GM18907 (cell line): ENCODE measurements at regions not wholly inside any gene's neighbourhood (a gene's known extent, or its start where the extent isn't known, plus 50 kb on each side); places are given as distances from the start of the nearest gene placed in this dataset.

Experiments
- ATAC-seq: cut with Tn5 transposase; IDR thresholded peaks from one replicate; pipeline ENCODE4 v1.9.1; 2021; ENCODE audit warnings: mild to moderate bottlenecking, moderate library complexity; ENCODE audit not compliant: unreplicated experiment

GRCh38 chr2:83085869-83086268 lies 1373.2 kb downstream of the SUCLG1 start:
- no peak for ATAC-seq

DNA sequence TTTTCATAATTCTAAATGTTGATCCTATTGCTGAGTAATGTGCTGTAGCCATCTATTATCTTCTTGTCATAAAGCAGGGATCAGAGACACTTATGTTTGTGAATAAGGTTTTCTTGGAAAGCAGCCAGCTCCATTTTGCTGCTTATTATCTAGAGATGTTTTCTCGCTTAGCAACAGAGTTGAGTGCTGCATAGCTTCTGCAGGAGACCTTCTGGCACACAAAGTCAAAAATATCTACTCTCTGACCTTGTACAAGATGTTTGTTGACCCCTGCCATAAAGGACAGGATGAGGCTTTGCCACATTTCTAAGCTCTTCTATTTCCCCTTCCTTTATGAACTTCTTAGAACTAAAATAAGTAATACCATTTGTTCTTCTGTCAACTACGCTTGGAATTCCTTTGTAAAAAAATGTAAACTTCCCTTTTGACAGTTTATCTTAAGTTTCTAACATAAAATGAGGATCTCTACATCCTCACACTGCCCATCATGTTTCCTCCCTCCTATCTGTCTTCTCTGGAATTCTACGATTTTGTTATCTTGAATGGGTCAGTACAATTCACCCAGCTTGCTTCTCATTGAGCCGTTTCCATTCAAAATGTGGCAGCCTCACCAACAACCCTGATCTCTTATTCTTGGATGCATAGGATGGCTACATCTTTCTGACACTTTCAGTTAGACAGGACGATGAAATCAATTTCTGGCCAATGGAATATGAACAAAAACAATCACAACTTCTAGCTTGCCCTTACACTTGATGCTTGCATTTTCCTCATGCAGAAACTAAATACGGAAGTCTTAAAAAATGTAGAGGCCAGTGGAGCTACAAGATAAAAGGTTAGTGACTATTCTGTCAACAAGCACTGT lies 1377.0 kb downstream of the SUCLG1 start:
- ATAC-seq = no peak

GRCh38 chr2:83079007-83079406 lies 1380.1 kb downstream of the SUCLG1 start:
- no peak for ATAC-seq

GRCh38 chr2:83072767-83073166 lies 1386.3 kb downstream of the SUCLG1 start:
- no peak for ATAC-seq

- ATAC-seq = no peak
Observed at GRCh38 chr2:83071914-83072313, 1387.2 kb downstream of the SUCLG1 start.

DNA sequence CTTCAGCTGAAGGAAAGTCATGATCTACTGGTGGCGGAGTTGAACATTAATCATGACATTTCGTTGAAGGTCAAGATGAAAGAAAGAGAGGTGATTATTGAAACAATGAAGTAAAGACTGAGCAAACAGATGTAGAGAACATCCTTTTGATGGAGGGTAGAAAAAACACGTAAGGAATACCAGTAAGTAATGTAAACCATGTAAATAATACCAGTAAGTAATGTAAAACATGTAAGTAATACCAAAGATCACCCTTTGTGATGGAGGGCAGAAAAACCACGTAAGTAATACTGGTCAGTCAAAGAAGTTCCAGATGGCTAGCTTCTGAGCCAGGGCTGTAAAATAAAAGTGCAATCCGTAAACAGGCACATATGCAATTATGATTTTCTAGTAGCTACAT lies 1387.7 kb downstream of the SUCLG1 start:
- no peak for ATAC-seq

DNA sequence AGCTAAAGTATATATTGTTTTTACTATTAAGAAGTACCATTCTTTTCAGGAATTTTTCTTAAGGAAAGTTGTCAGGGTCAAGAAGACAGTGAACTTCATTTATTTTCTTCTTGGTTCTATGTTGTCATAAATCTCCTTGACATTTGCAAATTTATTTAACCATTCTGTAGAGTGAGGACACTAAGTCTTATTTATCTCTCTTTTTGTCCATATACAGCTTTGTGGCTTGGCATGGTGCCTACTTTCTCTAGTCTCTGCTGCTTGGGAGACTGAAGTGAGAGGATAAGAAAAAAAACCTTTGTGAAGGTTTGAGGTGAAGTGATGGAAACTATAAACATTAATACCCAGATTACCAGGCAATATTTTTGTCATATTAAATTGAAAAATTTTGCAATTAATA lies 1389.4 kb downstream of the SUCLG1 start:
- no peak for ATAC-seq

DNA sequence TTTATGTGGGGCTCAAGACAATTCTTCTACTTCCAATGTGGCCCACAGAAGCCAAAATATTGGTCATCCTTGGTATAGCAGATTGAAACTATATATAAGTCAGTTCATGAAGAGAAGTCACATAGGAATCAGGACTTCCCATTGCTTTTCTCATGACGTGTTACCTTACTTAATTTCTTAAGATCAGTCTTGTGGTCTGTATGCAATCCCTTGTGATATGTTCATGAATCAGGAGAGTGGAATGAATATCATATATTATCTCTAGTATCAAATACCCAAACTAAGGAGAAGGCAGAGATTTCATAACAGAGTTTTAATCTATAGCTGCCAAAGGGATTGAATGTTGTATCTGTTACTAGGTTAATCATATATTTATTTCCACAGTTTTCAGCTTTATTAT lies 1390.4 kb downstream of the SUCLG1 start:
- no peak for ATAC-seq

- no peak for ATAC-seq
Observed at GRCh38 chr2:83067947-83068346, 1391.1 kb downstream of the SUCLG1 start.

- ATAC-seq = no peak
Observed at GRCh38 chr2:83063933-83064332, 1395.1 kb downstream of the SUCLG1 start.

DNA sequence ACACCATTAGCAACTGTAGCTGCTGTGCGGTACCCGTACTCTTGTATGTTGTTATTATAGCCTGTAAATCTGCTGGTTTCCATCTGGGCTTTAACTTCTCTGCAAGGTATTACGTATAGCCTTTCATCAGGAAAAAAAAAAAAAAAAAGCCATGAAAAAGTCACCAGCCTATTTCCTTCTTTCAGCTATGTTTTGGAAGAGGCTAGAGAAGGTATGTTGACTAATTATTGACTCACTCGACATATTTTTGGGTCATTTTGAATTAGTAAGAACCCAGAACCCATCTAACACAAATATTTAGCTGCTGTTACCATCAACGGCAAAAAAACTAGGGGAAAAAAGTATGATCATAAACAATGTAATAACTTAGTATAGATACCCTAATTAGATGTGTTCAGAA lies 1395.6 kb downstream of the SUCLG1 start:
- ATAC-seq = no peak

DNA sequence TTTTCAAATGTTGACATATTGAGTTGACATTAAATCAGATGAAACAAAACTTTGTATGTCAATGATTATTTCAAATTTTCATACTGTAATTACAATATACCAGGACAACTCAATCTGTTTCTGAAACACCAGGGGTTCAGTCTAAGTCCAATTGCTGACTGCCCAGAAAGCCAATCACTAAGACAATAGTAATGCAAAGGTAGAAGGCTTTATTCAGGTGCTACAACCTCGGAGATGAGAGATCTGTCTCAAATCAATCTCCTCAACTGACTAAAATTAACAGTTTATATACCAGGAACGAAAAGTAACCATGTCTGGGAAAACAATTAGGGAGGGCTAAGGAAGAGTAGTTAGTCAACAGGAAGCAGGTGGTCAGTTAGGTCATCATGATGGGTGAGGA lies 1400.4 kb downstream of the SUCLG1 start:
- ATAC-seq = no peak

- no peak for ATAC-seq
Observed at GRCh38 chr2:83055376-83056010, 1403.6 kb downstream of the SUCLG1 start.

DNA sequence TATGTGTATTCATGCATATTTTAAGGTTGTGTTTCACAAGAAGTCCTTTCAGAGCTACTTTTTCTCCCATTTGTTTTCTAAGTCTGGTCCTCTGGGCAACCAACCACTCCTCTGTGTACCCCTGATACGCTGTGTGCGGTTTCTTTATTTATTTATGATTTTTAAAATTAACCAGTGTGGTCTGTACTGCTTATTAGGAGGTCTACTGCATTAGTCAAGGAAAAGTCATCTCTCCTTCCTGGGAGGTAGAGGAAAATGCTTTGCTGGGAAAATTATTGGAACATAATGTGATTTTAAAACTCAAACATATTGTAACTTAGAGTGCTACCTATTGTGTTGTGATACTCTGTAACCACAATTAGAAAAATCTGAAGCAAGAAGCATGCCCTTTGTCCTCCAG lies 1404.3 kb downstream of the SUCLG1 start:
- ATAC-seq = no peak

- no peak for ATAC-seq
Observed at GRCh38 chr2:83051538-83052170, 1407.4 kb downstream of the SUCLG1 start.

- ATAC-seq = no peak
Observed at GRCh38 chr2:83042053-83042452, 1417.0 kb downstream of the SUCLG1 start.

DNA sequence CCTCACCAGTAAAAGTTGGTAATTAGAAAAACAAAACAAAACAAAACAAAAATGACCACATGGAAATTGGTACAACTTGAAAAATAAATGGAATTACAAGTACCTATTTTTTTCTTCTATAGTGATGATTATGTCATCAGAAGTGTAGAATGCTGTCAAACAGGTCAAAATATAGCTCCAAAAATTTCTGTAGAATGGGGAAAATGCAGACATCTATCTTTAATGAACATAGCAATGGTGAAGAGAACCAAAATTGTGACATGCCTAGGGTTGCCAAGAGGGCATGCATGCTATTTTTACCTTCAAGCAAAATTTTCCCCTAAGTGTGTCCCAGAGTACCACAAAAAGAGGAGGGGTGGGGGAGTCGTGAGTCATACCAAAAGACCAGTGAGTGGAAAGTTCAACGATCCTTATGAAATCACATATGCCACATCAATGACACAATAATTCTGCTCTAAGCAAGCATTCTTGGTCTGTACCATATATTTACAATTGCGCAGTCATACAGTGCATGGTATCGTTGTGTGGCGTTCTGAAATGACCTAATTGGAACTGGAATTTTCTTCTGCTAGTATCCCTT lies 1436.4 kb downstream of the SUCLG1 start:
- no peak for ATAC-seq

DNA sequence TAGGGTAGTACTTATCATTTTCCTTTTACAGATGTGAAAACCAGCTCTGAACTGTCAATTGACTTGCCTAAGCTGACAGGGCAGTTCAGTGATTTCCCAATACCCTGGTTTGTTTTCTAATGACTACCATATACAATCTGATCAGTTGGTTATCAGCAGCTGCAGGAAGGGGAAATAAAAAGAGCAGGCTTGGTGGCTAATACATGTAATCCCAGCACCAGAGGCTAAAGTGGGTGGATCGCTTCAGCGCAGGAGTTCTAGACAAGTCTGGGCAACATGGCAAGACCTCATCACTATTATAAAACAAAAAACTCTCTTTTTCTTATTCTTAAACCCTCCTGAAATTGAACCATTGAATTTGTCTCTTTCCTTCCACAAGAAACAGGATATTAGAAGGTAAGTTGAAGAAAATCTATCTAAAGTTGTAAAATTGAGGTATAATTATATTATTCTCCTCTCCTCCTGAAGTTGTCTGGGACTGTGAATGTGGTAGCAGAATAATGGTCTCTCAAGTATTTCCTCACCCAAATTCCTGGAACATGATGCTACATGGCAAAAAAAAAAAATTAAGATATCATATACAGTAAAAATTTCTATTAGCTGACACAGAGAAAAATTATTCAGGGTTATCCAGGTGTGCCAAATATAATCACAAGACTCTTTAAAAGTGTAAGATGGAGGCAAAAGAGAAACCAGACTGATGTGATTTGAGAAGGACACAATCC lies 1441.6 kb downstream of the SUCLG1 start:
- ATAC-seq = no peak

DNA sequence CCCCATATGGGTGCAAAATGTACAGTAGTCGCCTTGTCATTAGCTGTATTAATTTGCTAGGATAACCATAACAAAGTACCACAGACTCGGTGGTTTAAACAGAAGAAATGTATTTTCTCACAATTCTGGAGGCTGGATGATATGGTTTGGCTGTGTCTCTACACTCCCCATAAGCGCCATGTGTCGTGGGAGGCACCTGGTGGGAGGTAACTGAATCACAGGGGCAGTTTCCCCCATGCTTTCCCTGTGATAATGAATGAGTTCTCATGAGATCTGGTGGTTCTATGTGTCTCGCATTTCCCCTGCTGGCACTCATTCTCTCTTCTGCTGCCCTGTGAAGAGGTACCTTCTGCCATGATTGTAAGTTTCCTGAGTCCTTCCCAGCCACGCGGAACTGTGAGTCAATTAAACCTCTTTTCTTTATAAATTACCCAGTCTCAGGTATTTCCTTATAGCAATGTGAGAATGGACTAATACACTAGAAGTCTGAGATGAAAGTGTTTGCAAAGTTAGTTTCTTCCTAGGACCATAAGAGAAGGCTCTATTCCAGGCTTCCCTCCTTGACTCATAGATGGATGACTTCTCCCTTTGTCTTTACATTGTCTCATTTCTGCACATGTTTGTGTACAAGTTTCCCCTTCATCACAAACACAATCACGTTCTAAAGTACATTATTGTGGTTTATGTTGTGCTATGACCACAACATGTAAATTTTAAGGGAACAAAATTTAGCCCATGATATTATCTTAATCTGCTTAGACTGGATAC lies 1442.6 kb downstream of the SUCLG1 start:
- no peak for ATAC-seq

GRCh38 chr2:83015900-83016299 lies 1443.2 kb downstream of the SUCLG1 start:
- ATAC-seq = no peak
